ENCODE measurements at regions not wholly inside any gene's neighbourhood (a gene's known extent, or its start where the extent isn't known, plus 50 kb on each side); places are given as distances from the start of the nearest gene placed in this dataset.

DNA sequence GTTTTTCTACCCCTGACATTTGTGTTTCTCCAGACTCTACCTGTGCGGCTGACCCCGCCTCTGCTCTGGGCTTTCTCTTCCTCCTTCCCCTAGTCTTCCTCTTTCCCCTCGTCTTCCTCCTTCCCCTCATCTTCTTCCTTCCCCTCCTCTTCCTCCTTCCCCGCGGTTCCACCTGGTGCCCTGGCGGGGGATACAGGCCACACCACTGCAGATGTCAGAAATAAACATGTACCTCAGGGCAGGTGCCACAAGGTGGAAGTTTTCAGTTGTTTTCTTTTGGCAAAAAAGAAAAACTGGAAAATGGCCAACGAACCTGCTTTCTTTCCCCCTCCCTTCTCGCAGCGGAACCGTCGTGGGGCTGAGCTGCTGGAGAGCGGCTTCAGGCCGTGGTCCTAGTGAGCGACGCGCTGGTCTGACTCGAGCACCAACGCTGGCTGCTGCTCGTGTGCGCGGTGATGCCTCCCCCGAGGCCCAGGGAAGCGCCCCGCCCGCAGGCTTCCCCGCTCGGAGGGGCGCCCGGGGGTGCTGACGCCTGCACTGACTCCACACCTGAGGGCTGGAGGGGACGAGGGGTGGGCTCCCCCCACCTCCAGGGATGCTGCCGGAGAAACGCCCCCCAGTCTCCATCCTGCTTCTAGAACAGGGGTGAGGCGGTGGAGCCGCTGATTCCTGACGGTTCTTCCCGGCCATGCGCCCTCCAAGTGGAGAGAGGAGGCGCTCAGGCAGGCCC, 83.7 kb upstream of the ZNF516 start:
- Mint-ChIP-seq H3K4me3 (no peak overlapping the region), H3K27ac (no peak overlapping the region), H3K36me3 (ENCODE audit: low read depth) (no peaks in the 10 kb centered on the region), H3K4me1 (no peaks in the 10 kb centered on the region), H3K27me3 (peaks cover 24% of the 10 kb centered on the region), H3K9me3 (no peaks in the 10 kb centered on the region)
- ChIA-PET CTCF (no interaction called here), POLR2A (no interaction called here)
- DNase-seq: no peak

GRCh38 chr18:76573325-76574025, 78.4 kb upstream of the ZNF516 start:
- H3K27ac Mint-ChIP-seq: no peak overlapping the region
- H3K4me1 Mint-ChIP-seq: no peaks in the 10 kb centered on the region
- H3K9me3 Mint-ChIP-seq: no peaks in the 10 kb centered on the region
- no peaks in the 10 kb centered on the region for H3K36me3 Mint-ChIP-seq (ENCODE audit: low read depth)
- ChIA-PET CTCF (no interaction called here), POLR2A (no interaction called here)
- H3K27me3 Mint-ChIP-seq: peaks cover 20% of the 10 kb centered on the region
- H3K4me3 Mint-ChIP-seq: no peak overlapping the region
- no peak for DNase-seq

GRCh38 chr18:76572518-76573247, 77.6 kb upstream of the ZNF516 start:
- ChIA-PET POLR2A (no interaction called here), CTCF (interaction anchor here (1.1 kb wide), 1 partner anchor 10 kb away, joined by 3 read pairs; no protein-coding TSS in a partner anchor)
- DNase-seq: no peak
- Mint-ChIP-seq H3K4me3 (no peak overlapping the region), H3K27ac (no peak overlapping the region), H3K27me3 (peaks cover 14% of the 10 kb centered on the region), H3K36me3 (ENCODE audit: low read depth) (no peaks in the 10 kb centered on the region), H3K4me1 (no peaks in the 10 kb centered on the region), H3K9me3 (no peaks in the 10 kb centered on the region)

GRCh38 chr18:76571689-76572088, 76.6 kb upstream of the ZNF516 start:
- CTCF ChIA-PET: no interaction called here
- POLR2A ChIA-PET: no interaction called here
- H3K4me1 Mint-ChIP-seq: no peaks in the 10 kb centered on the region
- no peaks in the 10 kb centered on the region for H3K36me3 Mint-ChIP-seq (ENCODE audit: low read depth)
- DNase-seq: no peak
- no peaks in the 10 kb centered on the region for H3K9me3 Mint-ChIP-seq
- peaks cover 11% of the 10 kb centered on the region for H3K27me3 Mint-ChIP-seq
- no peak overlapping the region for H3K27ac Mint-ChIP-seq
- no peak overlapping the region for H3K4me3 Mint-ChIP-seq

- H3K9me3 Mint-ChIP-seq: no peaks in the 10 kb centered on the region
- peaks cover 7% of the 10 kb centered on the region for H3K27me3 Mint-ChIP-seq
- H3K27ac Mint-ChIP-seq: no peak overlapping the region
- H3K36me3 Mint-ChIP-seq (ENCODE audit: low read depth): no peaks in the 10 kb centered on the region
- no peaks in the 10 kb centered on the region for H3K4me1 Mint-ChIP-seq
- ChIA-PET POLR2A (no interaction called here), CTCF (interaction anchor here (1.5 kb wide), 1 partner anchor 27 kb away, joined by 4 read pairs; no protein-coding TSS in a partner anchor)
- DNase-seq: no peak
- no peak overlapping the region for H3K4me3 Mint-ChIP-seq
Observed at GRCh38 chr18:76570856-76571255, 75.8 kb upstream of the ZNF516 start.

DNA sequence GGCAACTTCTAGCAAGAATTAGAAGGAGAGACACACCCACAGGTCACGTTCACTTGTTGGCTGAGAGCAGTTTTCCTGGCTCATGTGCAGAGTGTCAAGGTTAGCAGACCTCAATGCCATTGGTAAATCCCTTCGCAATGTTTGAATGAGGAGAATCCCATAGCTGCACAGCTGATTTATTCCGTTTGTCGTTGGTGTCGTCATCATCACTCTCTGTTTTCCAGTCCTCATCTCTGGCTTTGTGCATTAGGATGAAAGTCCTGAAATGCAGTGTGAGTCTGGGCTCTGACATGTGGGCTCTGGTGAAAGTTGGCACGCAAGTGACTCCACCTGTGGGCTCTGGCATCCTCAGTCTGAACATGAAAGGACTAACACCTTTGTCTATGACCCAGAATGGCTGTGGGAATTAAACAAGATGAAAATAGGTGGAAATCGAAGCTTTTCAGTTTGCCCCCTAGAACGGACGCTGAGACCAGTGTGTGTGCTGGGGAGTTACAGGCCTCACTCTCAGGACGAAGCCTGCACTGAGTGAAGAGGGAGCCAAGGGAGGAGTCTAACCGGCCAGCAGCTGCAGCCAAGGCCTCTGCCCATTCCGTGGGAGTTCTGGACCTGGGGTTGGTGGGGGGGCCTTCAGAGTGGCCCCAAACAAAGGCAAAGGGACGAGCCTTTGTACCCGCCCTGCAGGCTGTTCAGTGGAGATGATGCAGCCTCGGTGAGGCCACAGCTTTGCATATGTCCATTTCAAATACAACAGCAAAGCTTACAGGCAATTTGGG, 74.8 kb upstream of the ZNF516 start:
- no peaks in the 10 kb centered on the region for H3K4me1 Mint-ChIP-seq
- peaks cover 10% of the 10 kb centered on the region for H3K27me3 Mint-ChIP-seq
- H3K27ac Mint-ChIP-seq: no peak overlapping the region
- no peak for DNase-seq
- POLR2A ChIA-PET: no interaction called here
- CTCF ChIA-PET: interaction anchor here (1.5 kb wide), 1 partner anchor 26 kb away, joined by 4 read pairs; no protein-coding TSS in a partner anchor
- no peaks in the 10 kb centered on the region for H3K9me3 Mint-ChIP-seq
- no peaks in the 10 kb centered on the region for H3K36me3 Mint-ChIP-seq (ENCODE audit: low read depth)
- no peak overlapping the region for H3K4me3 Mint-ChIP-seq

DNA sequence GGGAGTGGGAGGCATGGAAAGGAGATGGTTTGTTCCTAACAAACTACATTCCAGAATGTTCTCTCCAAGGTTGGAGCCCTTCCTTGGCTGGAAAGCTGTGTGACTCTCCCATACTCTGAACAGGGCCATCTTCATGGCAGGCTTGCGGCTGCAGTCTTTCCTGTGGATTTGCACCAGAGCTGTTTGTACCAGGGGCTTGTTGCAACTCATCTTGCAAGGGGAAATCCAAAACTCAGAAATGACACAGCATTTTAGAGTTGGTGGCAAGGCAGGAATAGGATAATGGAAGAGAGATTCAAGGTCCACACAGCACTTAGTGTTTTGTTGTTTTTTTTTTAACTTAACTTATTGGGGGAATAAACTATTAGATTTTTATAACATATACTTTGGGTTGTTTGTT, 73.7 kb upstream of the ZNF516 start:
- POLR2A ChIA-PET: interaction anchor here (0.6 kb wide), 1 partner anchor 907 kb away, joined by 5 read pairs; no protein-coding TSS in a partner anchor
- Mint-ChIP-seq H3K27ac (no peak overlapping the region), H3K36me3 (ENCODE audit: low read depth) (no peaks in the 10 kb centered on the region), H3K4me1 (no peaks in the 10 kb centered on the region), H3K9me3 (no peaks in the 10 kb centered on the region), H3K27me3 (peaks cover 17% of the 10 kb centered on the region), H3K4me3 (no peak overlapping the region)
- no peak for DNase-seq
- CTCF ChIA-PET: no interaction called here

GRCh38 chr18:76567835-76568445, 72.9 kb upstream of the ZNF516 start:
- H3K4me1 Mint-ChIP-seq: no peaks in the 10 kb centered on the region
- peaks cover 17% of the 10 kb centered on the region for H3K27me3 Mint-ChIP-seq
- H3K9me3 Mint-ChIP-seq: no peaks in the 10 kb centered on the region
- DNase-seq: no peak
- H3K4me3 Mint-ChIP-seq: no peak overlapping the region
- ChIA-PET POLR2A (no interaction called here), CTCF (no interaction called here)
- no peaks in the 10 kb centered on the region for H3K36me3 Mint-ChIP-seq (ENCODE audit: low read depth)
- H3K27ac Mint-ChIP-seq: no peak overlapping the region

DNA sequence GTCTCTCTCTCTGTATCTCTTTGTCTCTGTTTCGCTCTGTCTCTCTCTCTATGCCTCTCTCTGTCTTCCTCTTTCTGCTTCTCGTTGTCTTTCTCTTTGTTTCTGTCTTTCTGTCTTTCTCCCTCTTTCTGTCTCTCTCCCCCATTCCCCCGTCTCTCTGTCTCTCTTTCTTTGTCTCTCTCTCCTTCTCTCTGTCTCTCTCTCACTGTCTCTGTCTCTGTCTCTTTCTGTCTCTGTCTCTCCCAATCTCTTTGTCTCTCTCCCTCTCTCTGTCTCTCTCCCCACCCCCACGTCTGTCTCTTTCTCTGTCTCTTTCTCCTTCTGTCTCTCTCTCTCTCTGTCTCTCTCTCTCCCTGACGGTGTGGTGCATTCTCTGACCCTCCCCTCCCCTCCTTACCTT, 71.9 kb upstream of the ZNF516 start:
- no peak overlapping the region for H3K27ac Mint-ChIP-seq
- ChIA-PET POLR2A (no interaction called here), CTCF (no interaction called here)
- DNase-seq: no peak
- no peaks in the 10 kb centered on the region for H3K4me1 Mint-ChIP-seq
- peaks cover 17% of the 10 kb centered on the region for H3K27me3 Mint-ChIP-seq
- no peaks in the 10 kb centered on the region for H3K9me3 Mint-ChIP-seq
- H3K4me3 Mint-ChIP-seq: no peak overlapping the region
- no peaks in the 10 kb centered on the region for H3K36me3 Mint-ChIP-seq (ENCODE audit: low read depth)

GRCh38 chr18:76565238-76566173, 70.5 kb upstream of the ZNF516 start:
- ChIA-PET CTCF (no interaction called here), POLR2A (no interaction called here)
- no peak for DNase-seq
- no peaks in the 10 kb centered on the region for H3K4me1 Mint-ChIP-seq
- peaks cover 17% of the 10 kb centered on the region for H3K27me3 Mint-ChIP-seq
- H3K27ac Mint-ChIP-seq: no peak overlapping the region
- H3K4me3 Mint-ChIP-seq: no peak overlapping the region
- H3K9me3 Mint-ChIP-seq: no peaks in the 10 kb centered on the region
- no peaks in the 10 kb centered on the region for H3K36me3 Mint-ChIP-seq (ENCODE audit: low read depth)

GRCh38 chr18:76564655-76565237, 69.7 kb upstream of the ZNF516 start:
- CTCF ChIA-PET: no interaction called here
- Mint-ChIP-seq H3K36me3 (ENCODE audit: low read depth) (no peaks in the 10 kb centered on the region), H3K4me3 (no peak overlapping the region), H3K27ac (no peak overlapping the region), H3K27me3 (peaks cover 17% of the 10 kb centered on the region), H3K4me1 (no peaks in the 10 kb centered on the region), H3K9me3 (no peaks in the 10 kb centered on the region)
- POLR2A ChIA-PET: no interaction called here
- no peak for DNase-seq

Data from activated CD4-positive, alpha-beta T cell treated with anti-CD3 and anti-CD28 coated beads, Interleukin-2, amount 10 ng/mL, durations not matched to agents 7 days and 5 days (primary cell).